ENCODE measurements at regions not wholly inside any gene's neighbourhood (a gene's known extent, or its start where the extent isn't known, plus 50 kb on each side); places are given as distances from the start of the nearest gene placed in this dataset.

DNA sequence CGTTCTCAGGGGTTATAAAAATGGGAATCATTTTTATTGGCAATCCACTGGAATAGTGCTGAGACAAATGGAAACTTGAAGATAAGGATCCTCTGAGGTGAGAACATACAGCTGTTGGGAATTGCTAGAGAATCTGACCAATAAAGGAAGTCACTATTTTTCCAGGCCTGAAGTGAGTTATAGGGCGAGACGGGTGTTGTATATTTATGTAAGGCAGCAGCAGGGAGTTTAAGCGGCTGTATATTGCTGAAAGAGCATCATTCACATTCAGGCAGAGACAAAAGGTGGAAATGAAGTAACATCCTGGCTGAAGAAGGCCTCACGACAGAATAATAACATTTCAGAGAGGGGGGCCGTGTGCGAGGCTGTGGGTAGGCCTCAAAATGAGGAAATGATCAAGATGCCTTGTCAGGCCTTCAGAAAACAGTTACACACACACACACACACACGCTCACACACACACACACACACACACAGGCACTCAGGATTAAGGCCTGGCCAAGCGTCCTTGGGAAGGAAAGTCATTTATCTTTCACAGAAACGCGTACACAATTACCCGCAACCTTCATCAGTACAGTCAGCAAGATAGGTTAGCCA lies 964.9 kb upstream of the NR2F2 start:
- peaks cover 18% of the 10 kb centered on the region for H3K27me3 Mint-ChIP-seq
- H3K9me3 Mint-ChIP-seq: peaks cover 15% of the 10 kb centered on the region
- DNase-seq: no peak
- H3K4me3 Mint-ChIP-seq: no peak overlapping the region
- H3K27ac Mint-ChIP-seq: no peak overlapping the region
- H3K4me1 Mint-ChIP-seq (ENCODE audit: low read depth): no peaks in the 10 kb centered on the region
- H3K36me3 Mint-ChIP-seq (ENCODE audit: low read depth): no peaks in the 10 kb centered on the region

- Mint-ChIP-seq H3K36me3 (ENCODE audit: low read depth) (no peaks in the 10 kb centered on the region), H3K27ac (no peak overlapping the region), H3K4me3 (no peak overlapping the region), H3K27me3 (peaks cover 18% of the 10 kb centered on the region), H3K4me1 (ENCODE audit: low read depth) (no peaks in the 10 kb centered on the region), H3K9me3 (peaks cover 3% of the 10 kb centered on the region)
- no peak for DNase-seq
Measured at GRCh38 chr15:95368191-95368590, 962.3 kb upstream of the NR2F2 start.

- H3K9me3 Mint-ChIP-seq: no peaks in the 10 kb centered on the region
- H3K27me3 Mint-ChIP-seq: peaks cover 18% of the 10 kb centered on the region
- H3K4me1 Mint-ChIP-seq (ENCODE audit: low read depth): no peaks in the 10 kb centered on the region
- no peaks in the 10 kb centered on the region for H3K36me3 Mint-ChIP-seq (ENCODE audit: low read depth)
- no peak overlapping the region for H3K27ac Mint-ChIP-seq
- H3K4me3 Mint-ChIP-seq: no peak overlapping the region
- no peak for DNase-seq
Measured at GRCh38 chr15:95368755-95369601, 961.5 kb upstream of the NR2F2 start.

DNA sequence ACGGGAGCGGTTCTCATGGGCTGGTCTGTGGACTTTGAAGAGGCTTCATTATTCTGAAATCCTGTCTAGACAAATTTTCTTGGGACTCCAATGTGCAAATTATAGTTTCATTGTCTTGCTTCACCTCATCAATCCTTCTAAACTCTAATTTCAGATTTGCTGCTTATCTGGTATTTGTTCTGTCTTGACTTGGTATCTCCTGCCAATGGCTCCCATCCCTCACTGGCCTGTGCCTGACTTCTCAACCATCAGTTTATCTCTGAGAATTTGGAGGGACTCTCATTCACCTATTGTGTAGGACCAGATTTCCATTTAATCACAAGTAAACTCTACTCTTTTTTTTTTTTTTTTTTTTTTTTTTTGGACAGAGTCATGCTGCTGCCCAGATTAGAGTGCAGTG lies 960.2 kb upstream of the NR2F2 start:
- H3K27me3 Mint-ChIP-seq: peaks cover 18% of the 10 kb centered on the region
- H3K4me3 Mint-ChIP-seq: no peak overlapping the region
- H3K9me3 Mint-ChIP-seq: no peaks in the 10 kb centered on the region
- H3K27ac Mint-ChIP-seq: no peak overlapping the region
- no peaks in the 10 kb centered on the region for H3K4me1 Mint-ChIP-seq (ENCODE audit: low read depth)
- DNase-seq: no peak
- no peaks in the 10 kb centered on the region for H3K36me3 Mint-ChIP-seq (ENCODE audit: low read depth)

GRCh38 chr15:95371664-95372063 lies 958.8 kb upstream of the NR2F2 start:
- H3K4me3 Mint-ChIP-seq: no peak overlapping the region
- DNase-seq: no peak
- no peaks in the 10 kb centered on the region for H3K36me3 Mint-ChIP-seq (ENCODE audit: low read depth)
- H3K4me1 Mint-ChIP-seq (ENCODE audit: low read depth): no peaks in the 10 kb centered on the region
- H3K27ac Mint-ChIP-seq: no peak overlapping the region
- peaks cover 18% of the 10 kb centered on the region for H3K27me3 Mint-ChIP-seq
- H3K9me3 Mint-ChIP-seq: no peaks in the 10 kb centered on the region

GRCh38 chr15:95375281-95375680 lies 955.2 kb upstream of the NR2F2 start:
- H3K36me3 Mint-ChIP-seq (ENCODE audit: low read depth): no peaks in the 10 kb centered on the region
- no peaks in the 10 kb centered on the region for H3K4me1 Mint-ChIP-seq (ENCODE audit: low read depth)
- H3K9me3 Mint-ChIP-seq: no peaks in the 10 kb centered on the region
- no peak for DNase-seq
- H3K27me3 Mint-ChIP-seq: peaks cover 4% of the 10 kb centered on the region
- H3K27ac Mint-ChIP-seq: no peak overlapping the region
- no peak overlapping the region for H3K4me3 Mint-ChIP-seq

GRCh38 chr15:95377258-95377852 lies 953.1 kb upstream of the NR2F2 start:
- Mint-ChIP-seq H3K4me3 (no peak overlapping the region), H3K36me3 (ENCODE audit: low read depth) (no peaks in the 10 kb centered on the region), H3K27me3 (peaks cover 9% of the 10 kb centered on the region), H3K9me3 (no peaks in the 10 kb centered on the region), H3K27ac (no peak overlapping the region), H3K4me1 (ENCODE audit: low read depth) (no peaks in the 10 kb centered on the region)
- no peak for DNase-seq

DNA sequence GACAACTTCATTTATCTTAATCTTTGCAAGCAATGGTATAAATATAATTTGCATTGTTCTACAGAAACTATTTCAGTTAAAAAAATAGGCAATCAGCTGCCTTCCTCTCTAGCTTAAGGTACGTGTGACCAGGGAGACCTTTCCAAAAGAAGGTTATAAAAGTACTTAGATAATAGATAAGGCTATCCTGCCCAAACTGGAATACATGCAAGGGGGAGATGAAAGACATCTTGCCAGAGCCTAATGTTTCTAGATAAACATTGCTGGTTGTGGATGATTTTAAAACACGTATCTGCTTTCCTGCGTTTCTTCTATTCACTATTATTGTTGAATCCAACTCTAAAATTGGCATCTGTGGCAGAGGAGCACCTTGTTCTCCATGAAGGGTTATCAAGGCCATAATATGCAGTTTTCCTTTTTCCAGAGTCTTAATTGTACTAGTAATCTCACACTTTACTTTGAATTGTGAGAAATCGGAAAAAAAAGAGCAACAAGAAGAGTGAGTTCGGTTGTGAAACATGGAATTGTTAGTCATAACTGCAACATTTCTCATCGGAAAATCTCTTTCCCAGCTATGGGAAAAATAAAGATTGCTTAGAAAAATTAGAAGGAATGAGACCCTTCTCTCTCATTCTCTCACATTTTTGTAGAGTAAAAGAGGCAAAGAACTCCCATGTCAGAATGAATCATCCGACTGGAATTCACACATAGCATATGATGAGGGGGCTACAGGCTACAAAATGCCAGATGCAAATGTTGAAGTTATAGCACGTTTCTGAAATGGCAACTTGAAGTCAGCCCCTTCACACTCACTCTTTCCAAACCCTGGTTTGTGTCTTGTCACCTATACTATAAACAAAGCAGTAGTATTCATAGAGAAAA lies 936.1 kb upstream of the NR2F2 start:
- Mint-ChIP-seq H3K27me3 (peaks cover 6% of the 10 kb centered on the region), H3K9me3 (peaks cover 10% of the 10 kb centered on the region), H3K4me1 (ENCODE audit: low read depth) (no peaks in the 10 kb centered on the region), H3K36me3 (ENCODE audit: low read depth) (no peaks in the 10 kb centered on the region), H3K4me3 (no peak overlapping the region), H3K27ac (no peak overlapping the region)
- DNase-seq: no peak

- Mint-ChIP-seq H3K27ac (no peak overlapping the region), H3K4me3 (no peak overlapping the region), H3K27me3 (peaks cover 6% of the 10 kb centered on the region), H3K4me1 (ENCODE audit: low read depth) (no peaks in the 10 kb centered on the region), H3K36me3 (ENCODE audit: low read depth) (no peaks in the 10 kb centered on the region), H3K9me3 (no peaks in the 10 kb centered on the region)
- no peak for DNase-seq
Measured at GRCh38 chr15:95400428-95400827, 930.1 kb upstream of the NR2F2 start.

- no peak overlapping the region for H3K4me3 Mint-ChIP-seq
- peaks cover 1% of the 10 kb centered on the region for H3K27me3 Mint-ChIP-seq
- H3K27ac Mint-ChIP-seq: no peak overlapping the region
- no peaks in the 10 kb centered on the region for H3K36me3 Mint-ChIP-seq (ENCODE audit: low read depth)
- no peaks in the 10 kb centered on the region for H3K9me3 Mint-ChIP-seq
- DNase-seq: no peak
- H3K4me1 Mint-ChIP-seq (ENCODE audit: low read depth): no peaks in the 10 kb centered on the region
Measured at GRCh38 chr15:95401587-95401986, 928.9 kb upstream of the NR2F2 start.

GRCh38 chr15:95405447-95405846 lies 925.1 kb upstream of the NR2F2 start:
- peaks cover 5% of the 10 kb centered on the region for H3K4me1 Mint-ChIP-seq (ENCODE audit: low read depth)
- H3K36me3 Mint-ChIP-seq (ENCODE audit: low read depth): no peaks in the 10 kb centered on the region
- H3K27me3 Mint-ChIP-seq: no peaks in the 10 kb centered on the region
- no peak for DNase-seq
- H3K4me3 Mint-ChIP-seq: no peak overlapping the region
- H3K9me3 Mint-ChIP-seq: no peaks in the 10 kb centered on the region
- H3K27ac Mint-ChIP-seq: no peak overlapping the region

- Mint-ChIP-seq H3K4me3 (no peak overlapping the region), H3K4me1 (ENCODE audit: low read depth) (peaks cover 5% of the 10 kb centered on the region), H3K27ac (no peak overlapping the region), H3K36me3 (ENCODE audit: low read depth) (no peaks in the 10 kb centered on the region), H3K9me3 (no peaks in the 10 kb centered on the region), H3K27me3 (no peaks in the 10 kb centered on the region)
- DNase-seq: no peak
Measured at GRCh38 chr15:95407534-95407933, 923.0 kb upstream of the NR2F2 start.

DNA sequence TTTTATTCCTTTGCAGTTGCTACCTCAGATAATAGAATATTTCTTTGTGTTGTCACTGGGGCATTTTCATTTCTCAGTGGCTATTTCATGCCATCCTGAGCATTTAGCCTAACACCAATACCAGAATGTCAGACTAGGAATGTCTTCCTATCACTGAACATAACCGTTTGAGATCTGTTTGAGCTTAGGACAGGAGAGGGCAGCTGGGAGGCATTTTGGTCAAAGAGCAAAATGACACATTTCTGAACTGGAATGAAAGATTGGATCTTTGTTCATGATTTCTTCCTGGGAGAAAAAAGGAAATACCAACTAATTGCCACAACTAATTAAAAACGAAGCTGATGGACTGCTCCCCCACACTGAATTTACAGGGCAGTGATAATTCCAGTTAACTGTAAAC lies 921.3 kb upstream of the NR2F2 start:
- no peak overlapping the region for H3K4me3 Mint-ChIP-seq
- H3K9me3 Mint-ChIP-seq: no peaks in the 10 kb centered on the region
- peaks cover 5% of the 10 kb centered on the region for H3K4me1 Mint-ChIP-seq (ENCODE audit: low read depth)
- no peaks in the 10 kb centered on the region for H3K27me3 Mint-ChIP-seq
- H3K36me3 Mint-ChIP-seq (ENCODE audit: low read depth): no peaks in the 10 kb centered on the region
- H3K27ac Mint-ChIP-seq: no peak overlapping the region
- DNase-seq: no peak

DNA sequence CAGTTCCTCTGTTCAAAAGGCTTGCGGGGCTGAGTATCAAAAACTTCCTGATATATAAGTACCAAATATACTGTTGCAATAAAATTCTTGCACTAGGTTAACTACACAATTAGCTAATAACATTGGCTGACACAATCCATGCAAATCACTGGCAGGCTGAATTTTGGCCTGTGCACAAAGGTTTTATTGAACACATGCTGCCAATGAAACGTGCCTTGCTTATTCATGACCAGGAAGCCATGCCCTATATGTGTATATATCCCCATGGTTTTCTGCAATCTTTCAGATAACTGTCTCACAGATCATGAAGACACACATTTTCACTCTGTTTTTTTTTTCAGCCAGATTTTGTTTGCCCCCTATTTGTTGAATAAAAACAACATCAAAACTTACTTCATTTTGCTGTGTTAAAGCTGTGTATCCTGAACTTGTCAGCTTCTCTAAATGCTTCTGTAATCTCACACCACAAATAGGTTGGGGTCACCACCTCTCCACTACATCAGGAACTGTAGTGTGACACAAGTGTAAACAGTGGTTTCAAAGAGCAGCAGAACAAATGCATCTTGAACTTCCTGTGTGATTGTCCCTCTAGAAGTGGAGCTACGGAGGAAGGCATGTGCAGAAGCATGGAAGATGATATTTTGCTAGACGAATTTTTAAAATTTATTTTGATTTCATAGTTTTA lies 920.7 kb upstream of the NR2F2 start:
- no peaks in the 10 kb centered on the region for H3K9me3 Mint-ChIP-seq
- no peak for DNase-seq
- no peaks in the 10 kb centered on the region for H3K36me3 Mint-ChIP-seq (ENCODE audit: low read depth)
- peaks cover 5% of the 10 kb centered on the region for H3K4me1 Mint-ChIP-seq (ENCODE audit: low read depth)
- no peak overlapping the region for H3K4me3 Mint-ChIP-seq
- no peaks in the 10 kb centered on the region for H3K27me3 Mint-ChIP-seq
- H3K27ac Mint-ChIP-seq: no peak overlapping the region
